ENCODE measurements at regions not wholly inside any gene's neighbourhood (a gene's known extent, or its start where the extent isn't known, plus 50 kb on each side); places are given as distances from the start of the nearest gene placed in this dataset.

DNA sequence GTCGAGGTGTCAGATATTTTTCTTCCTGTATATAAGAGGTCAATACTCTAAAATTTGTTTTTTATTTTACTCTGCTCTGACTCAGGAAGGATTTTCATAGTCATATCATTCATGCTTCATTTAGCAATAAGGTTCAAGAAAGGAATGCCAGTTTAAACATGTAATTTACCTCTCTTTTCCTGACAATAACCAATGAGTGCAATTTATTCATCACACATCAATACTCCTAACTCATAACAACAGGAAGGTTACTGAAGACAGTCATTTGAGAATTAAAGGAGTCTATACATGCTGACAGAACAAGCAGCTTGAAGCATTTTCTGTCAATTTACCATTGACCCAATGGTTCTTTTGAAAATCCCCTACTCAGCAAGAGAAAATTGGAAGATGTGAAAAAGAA, 190.3 kb upstream of the RPS6KA3 start:
- TF ChIP-seq, protein P1, sequence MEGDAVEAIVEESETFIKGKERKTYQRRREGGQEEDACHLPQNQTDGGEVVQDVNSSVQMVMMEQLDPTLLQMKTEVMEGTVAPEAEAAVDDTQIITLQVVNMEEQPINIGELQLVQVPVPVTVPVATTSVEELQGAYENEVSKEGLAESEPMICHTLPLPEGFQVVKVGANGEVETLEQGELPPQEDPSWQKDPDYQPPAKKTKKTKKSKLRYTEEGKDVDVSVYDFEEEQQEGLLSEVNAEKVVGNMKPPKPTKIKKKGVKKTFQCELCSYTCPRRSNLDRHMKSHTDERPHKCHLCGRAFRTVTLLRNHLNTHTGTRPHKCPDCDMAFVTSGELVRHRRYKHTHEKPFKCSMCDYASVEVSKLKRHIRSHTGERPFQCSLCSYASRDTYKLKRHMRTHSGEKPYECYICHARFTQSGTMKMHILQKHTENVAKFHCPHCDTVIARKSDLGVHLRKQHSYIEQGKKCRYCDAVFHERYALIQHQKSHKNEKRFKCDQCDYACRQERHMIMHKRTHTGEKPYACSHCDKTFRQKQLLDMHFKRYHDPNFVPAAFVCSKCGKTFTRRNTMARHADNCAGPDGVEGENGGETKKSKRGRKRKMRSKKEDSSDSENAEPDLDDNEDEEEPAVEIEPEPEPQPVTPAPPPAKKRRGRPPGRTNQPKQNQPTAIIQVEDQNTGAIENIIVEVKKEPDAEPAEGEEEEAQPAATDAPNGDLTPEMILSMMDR (IDR thresholded peaks at IDR 0.05; ENCODE audit: low read depth, low read length, missing control alignments): no peak
- DNase-seq (ENCODE audit: low read depth): no peak
- in situ Hi-C loops (cut with HindIII; ENCODE audit: low sequenced_read_pairs): no loop called here
- no peak overlapping the region for H3K4me3 ChIP-seq (ENCODE audit: low read depth, low read length)

DNA sequence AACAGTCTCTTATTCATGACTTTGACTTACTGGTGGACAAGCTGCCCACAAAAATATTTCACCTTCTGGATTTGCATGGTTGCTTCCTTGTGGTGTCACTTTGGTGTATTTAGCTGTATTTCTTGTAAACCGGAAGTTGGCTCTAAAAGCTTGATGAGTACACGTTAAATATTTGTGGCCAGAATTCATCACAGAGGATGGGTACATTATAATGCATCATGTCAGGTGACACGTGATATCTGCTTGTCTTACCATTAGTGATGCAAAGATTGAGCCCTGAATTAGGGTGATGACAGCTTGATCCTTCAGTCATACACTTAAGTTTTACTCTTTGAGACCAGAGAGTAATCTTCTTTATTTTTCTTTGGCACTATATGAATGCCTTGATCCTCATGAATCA, 188.3 kb upstream of the RPS6KA3 start:
- TF ChIP-seq, protein P1 (IDR thresholded peaks at IDR 0.05; ENCODE audit: low read depth, low read length, missing control alignments): no peak
- DNase-seq (ENCODE audit: low read depth): no peak
- in situ Hi-C loops (cut with HindIII; ENCODE audit: low sequenced_read_pairs): no loop called here
- H3K4me3 ChIP-seq (ENCODE audit: low read depth, low read length): no peak overlapping the region

DNA sequence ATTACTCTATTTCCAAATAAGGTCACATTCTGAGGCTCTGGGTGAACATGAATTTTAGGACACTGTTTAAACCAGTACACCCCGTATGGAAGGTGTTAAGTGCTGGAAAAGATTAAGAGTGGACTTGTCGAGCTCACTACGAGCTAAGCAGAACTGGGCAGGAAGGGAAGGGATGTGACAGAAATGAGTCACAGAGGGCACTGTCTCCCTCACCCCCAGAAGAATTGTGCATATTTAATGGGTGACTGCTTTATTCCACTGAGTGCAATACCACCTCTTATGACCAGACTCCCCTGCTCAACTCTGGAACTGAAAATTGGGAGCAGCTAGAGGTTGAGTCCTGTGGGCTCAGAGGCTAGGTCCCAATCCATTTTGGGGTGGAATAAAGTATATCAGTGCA, 187.4 kb upstream of the RPS6KA3 start:
- no peak overlapping the region for H3K4me3 ChIP-seq (ENCODE audit: low read depth, low read length)
- in situ Hi-C loops (cut with HindIII; ENCODE audit: low sequenced_read_pairs): no loop called here
- TF ChIP-seq, protein P1 (IDR thresholded peaks at IDR 0.05; ENCODE audit: low read depth, low read length, missing control alignments): no peak
- DNase-seq (ENCODE audit: low read depth): no peak

DNA sequence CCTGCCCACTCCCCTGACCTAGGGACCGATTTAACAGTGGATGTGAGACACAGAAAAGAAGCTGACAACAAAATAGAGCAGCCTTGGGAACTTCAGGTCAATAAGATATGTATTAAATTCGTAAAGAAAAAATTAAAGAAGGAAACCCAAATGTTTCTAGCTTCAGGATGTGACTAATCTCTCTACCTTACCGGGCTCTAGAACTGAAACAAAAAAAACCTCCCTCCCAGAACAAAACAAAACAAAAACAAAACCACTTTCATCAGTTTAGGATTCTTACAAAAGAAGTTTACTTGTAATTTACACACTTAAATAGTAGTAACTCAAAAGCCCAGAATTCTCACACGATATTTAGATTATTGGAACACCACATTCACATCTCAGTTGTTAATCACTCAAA, 185.8 kb upstream of the RPS6KA3 start:
- in situ Hi-C loops (cut with HindIII; ENCODE audit: low sequenced_read_pairs): no loop called here
- no peak for DNase-seq (ENCODE audit: low read depth)
- no peak overlapping the region for H3K4me3 ChIP-seq (ENCODE audit: low read depth, low read length)
- TF ChIP-seq, protein P1 (IDR thresholded peaks at IDR 0.05; ENCODE audit: low read depth, low read length, missing control alignments): no peak

DNA sequence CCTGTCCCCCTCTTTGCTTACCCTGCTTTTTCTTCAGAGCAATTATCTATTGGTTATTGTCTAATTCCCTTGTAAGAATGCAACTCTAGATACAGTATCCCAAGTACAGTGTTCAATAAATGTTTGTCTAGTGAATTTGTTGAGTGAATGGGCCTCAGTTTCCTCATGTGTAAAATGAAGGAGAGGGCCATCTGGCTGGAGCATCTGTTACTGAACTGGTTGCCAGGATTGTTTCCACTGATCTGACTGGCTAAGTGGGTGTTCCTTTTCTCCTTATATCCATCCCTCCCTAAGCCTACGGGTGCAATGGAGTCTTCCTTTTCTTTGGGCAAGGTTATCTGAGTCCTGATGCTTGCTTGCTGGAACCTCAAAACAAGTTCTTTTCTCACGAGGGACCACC, 185.2 kb upstream of the RPS6KA3 start:
- in situ Hi-C loops (cut with HindIII; ENCODE audit: low sequenced_read_pairs): no loop called here
- TF ChIP-seq, protein P1 (IDR thresholded peaks at IDR 0.05; ENCODE audit: low read depth, low read length, missing control alignments): no peak
- DNase-seq (ENCODE audit: low read depth): no peak
- no peak overlapping the region for H3K4me3 ChIP-seq (ENCODE audit: low read depth, low read length)

DNA sequence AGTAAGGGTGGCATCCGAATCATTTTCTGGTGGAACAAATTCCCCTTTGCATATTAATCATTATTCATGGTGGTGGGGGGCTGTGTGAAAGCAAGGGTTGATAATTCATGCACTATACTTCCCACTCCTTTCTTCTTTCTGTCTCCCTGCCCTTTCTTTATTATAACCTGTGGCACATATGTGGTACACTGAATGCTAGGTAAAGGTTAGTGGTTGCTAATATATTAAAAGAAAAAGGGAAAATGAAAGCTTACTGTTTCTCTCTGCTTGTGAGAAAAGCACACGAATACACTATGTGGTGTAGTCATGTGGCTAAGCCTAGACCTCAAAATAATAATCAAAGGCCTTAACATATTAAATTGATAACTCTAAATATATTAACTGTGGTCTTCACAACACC, 178.4 kb upstream of the RPS6KA3 start:
- no peak overlapping the region for H3K4me3 ChIP-seq (ENCODE audit: low read depth, low read length)
- in situ Hi-C loops (cut with HindIII; ENCODE audit: low sequenced_read_pairs): no loop called here
- TF ChIP-seq, protein P1 (IDR thresholded peaks at IDR 0.05; ENCODE audit: low read depth, low read length, missing control alignments): no peak
- DNase-seq (ENCODE audit: low read depth): no peak

DNA sequence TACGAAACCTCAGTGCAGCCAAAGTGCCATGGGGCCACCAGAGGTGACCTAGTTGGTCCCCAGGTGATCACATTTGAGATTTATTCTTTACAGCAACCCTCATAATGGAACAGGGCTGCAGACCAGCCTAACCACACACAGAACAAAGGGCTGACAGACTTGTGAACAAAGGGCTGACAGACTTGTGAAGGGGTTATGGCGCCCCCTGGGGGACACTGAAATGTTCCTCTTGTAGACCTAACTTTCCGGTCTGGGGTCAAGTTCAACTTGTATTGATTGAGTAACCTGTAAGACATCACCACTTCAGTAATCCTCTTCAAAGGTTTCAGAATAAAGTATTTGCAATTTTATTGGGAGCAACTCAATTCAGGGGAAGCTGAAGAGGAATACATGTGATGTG, 175.9 kb upstream of the RPS6KA3 start:
- in situ Hi-C loops (cut with HindIII; ENCODE audit: low sequenced_read_pairs): no loop called here
- TF ChIP-seq, protein P1 (IDR thresholded peaks at IDR 0.05; ENCODE audit: low read depth, low read length, missing control alignments): peak; percentile 54
- no peak overlapping the region for H3K4me3 ChIP-seq (ENCODE audit: low read depth, low read length)
- peak; percentile 33 for DNase-seq (ENCODE audit: low read depth)

Data from astrocyte of the cerebellum (primary cell).